ENCODE measurements at regions not wholly inside any gene's neighbourhood (a gene's known extent, or its start where the extent isn't known, plus 50 kb on each side); places are given as distances from the start of the nearest gene placed in this dataset.

DNA sequence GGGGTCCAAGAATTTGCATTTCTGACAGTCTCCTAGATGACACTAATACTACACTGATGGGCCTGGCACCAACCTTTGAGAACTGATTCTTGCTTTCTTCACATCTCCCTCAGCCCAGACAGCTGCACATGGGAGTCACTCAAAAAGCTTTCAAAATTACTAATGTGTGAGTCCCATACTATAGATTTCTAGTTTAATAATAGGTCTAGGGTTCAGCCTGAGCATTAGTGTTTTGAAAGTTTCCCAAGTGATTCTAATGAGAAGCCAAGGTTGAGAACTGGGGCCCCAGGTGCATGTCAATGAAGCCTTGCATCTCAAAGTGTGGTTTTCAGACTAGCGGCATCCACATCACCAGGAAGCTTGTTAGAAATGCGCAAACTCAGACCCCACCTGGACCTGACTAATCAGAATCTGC, 159.9 kb upstream of the CMC1 start:
- H4K20me1 ChIP-seq (ENCODE audit: insufficient read depth, low read length), result no peaks in the 10 kb centered on the region
- TF ChIP-seq, protein P1, sequence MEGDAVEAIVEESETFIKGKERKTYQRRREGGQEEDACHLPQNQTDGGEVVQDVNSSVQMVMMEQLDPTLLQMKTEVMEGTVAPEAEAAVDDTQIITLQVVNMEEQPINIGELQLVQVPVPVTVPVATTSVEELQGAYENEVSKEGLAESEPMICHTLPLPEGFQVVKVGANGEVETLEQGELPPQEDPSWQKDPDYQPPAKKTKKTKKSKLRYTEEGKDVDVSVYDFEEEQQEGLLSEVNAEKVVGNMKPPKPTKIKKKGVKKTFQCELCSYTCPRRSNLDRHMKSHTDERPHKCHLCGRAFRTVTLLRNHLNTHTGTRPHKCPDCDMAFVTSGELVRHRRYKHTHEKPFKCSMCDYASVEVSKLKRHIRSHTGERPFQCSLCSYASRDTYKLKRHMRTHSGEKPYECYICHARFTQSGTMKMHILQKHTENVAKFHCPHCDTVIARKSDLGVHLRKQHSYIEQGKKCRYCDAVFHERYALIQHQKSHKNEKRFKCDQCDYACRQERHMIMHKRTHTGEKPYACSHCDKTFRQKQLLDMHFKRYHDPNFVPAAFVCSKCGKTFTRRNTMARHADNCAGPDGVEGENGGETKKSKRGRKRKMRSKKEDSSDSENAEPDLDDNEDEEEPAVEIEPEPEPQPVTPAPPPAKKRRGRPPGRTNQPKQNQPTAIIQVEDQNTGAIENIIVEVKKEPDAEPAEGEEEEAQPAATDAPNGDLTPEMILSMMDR (IDR thresholded peaks at IDR 0.05), result no peak
- no peaks in the 10 kb centered on the region for H3K27me3 ChIP-seq (ENCODE audit: control insufficient read depth in 2 of 2, insufficient read depth in 2 of 2, low read length in 2 of 2)
- no peak overlapping the region for H2AFZ ChIP-seq (ENCODE audit: insufficient read depth, low read depth, low read length, poor library complexity, severe bottlenecking)
- H3K9me3 ChIP-seq (replicated peaks in 1 of 2; ENCODE audit: control insufficient read depth in 1 of 2, insufficient read depth in 1 of 2, low read length in 2 of 2), result no peaks in the 10 kb centered on the region
- Mint-ChIP-seq H3K27me3 (ENCODE audit: low read depth in 3 of 3) (peaks cover 0 to 1% (median 0%) of the 10 kb centered on the region in 3 donors), H3K36me3 (no peaks in the 10 kb centered on the region), H3K4me1 (no peaks in the 10 kb centered on the region), H3K4me3 (no peak overlapping the region), H3K9me3 (peaks cover 0 to 2% (median 0%) of the 10 kb centered on the region in 7 donors), H3K27ac (no peak overlapping the region)
- no peak overlapping the region for H3K9ac ChIP-seq (ENCODE audit: insufficient read depth, low read length, poor library complexity, severe bottlenecking)
- no peaks in the 10 kb centered on the region for H3K4me1 ChIP-seq (ENCODE audit: control insufficient read depth in 1 of 2, insufficient read depth in 2 of 2, low read length in 2 of 2)
- H3K79me2 ChIP-seq (ENCODE audit: insufficient read depth, low read length), result no peaks in the 10 kb centered on the region
- intact Hi-C loops (cut with micrococcal nuclease), result no loop called here
- WGBS (ENCODE audit: insufficient coverage), result 100% methylated on average over 2 of the region's 2 CpGs
- no peak overlapping the region for H3K27ac ChIP-seq (ENCODE audit: low read depth in 1 of 2, low read length in 2 of 2)
- no peaks in the 10 kb centered on the region for H3K36me3 ChIP-seq (replicated peaks in 1 of 2; ENCODE audit: control insufficient read depth in 1 of 2, insufficient read depth in 2 of 2, low read length in 2 of 2)
- H3K4me2 ChIP-seq (replicated peaks; ENCODE audit: extremely low read depth, low read length, poor library complexity, severe bottlenecking), result no peak overlapping the region
- H3K4me3 ChIP-seq (replicated peaks in 1 of 3; ENCODE audit: low read depth in 2 of 3, low read length in 3 of 3), result no peak overlapping the region
- DNase-seq, result no peak

DNA sequence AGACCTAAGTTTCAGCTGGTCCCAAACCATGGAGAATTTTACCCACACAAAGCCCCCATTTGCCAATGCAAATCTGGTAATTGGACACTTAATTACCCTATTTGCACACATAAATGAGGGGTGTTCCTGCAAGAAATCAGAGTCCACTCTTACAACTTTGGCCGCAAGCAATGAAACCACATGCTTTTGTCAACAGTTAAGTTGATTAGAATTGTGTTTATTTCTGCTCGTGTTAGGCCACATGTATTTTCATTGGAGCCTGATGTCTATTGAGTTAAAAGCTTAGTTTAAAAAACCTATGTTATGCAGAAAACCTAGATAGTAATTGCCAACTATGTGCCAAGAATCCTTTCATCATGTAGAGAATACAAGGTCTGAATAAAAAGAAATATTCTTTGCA, 153.8 kb upstream of the CMC1 start:
- H3K4me1 ChIP-seq (ENCODE audit: control insufficient read depth in 1 of 2, insufficient read depth in 2 of 2, low read length in 2 of 2), result no peaks in the 10 kb centered on the region
- no peaks in the 10 kb centered on the region for H3K36me3 Mint-ChIP-seq
- H3K4me2 ChIP-seq (replicated peaks; ENCODE audit: extremely low read depth, low read length, poor library complexity, severe bottlenecking), result no peak overlapping the region
- no peak overlapping the region for H2AFZ ChIP-seq (ENCODE audit: insufficient read depth, low read depth, low read length, poor library complexity, severe bottlenecking)
- no peak overlapping the region for H3K4me3 ChIP-seq (replicated peaks in 1 of 3; ENCODE audit: low read depth in 2 of 3, low read length in 3 of 3)
- H3K36me3 ChIP-seq (replicated peaks in 1 of 2; ENCODE audit: control insufficient read depth in 1 of 2, insufficient read depth in 2 of 2, low read length in 2 of 2), result no peaks in the 10 kb centered on the region
- no peaks in the 10 kb centered on the region for H3K79me2 ChIP-seq (ENCODE audit: insufficient read depth, low read length)
- H3K9me3 ChIP-seq (replicated peaks in 1 of 2; ENCODE audit: control insufficient read depth in 1 of 2, insufficient read depth in 1 of 2, low read length in 2 of 2), result no peaks in the 10 kb centered on the region
- no peaks in the 10 kb centered on the region for H3K27me3 Mint-ChIP-seq (ENCODE audit: low read depth in 3 of 3)
- intact Hi-C loops (cut with micrococcal nuclease), result no loop called here
- no peaks in the 10 kb centered on the region for H3K4me1 Mint-ChIP-seq
- no peak overlapping the region for H3K4me3 Mint-ChIP-seq
- TF ChIP-seq, protein P1 (IDR thresholded peaks at IDR 0.05), result no peak
- DNase-seq, result no peak
- H3K27ac ChIP-seq (ENCODE audit: low read depth in 1 of 2, low read length in 2 of 2), result no peak overlapping the region
- no CpG with 5 or more reads among the region's 2 CpGs for WGBS (ENCODE audit: insufficient coverage)
- no peaks in the 10 kb centered on the region for H4K20me1 ChIP-seq (ENCODE audit: insufficient read depth, low read length)
- H3K27me3 ChIP-seq (ENCODE audit: control insufficient read depth in 2 of 2, insufficient read depth in 2 of 2, low read length in 2 of 2), result no peaks in the 10 kb centered on the region
- H3K9me3 Mint-ChIP-seq, result peaks cover 0 to 5% (median 0%) of the 10 kb centered on the region in 7 donors
- H3K27ac Mint-ChIP-seq, result no peak overlapping the region
- no peak overlapping the region for H3K9ac ChIP-seq (ENCODE audit: insufficient read depth, low read length, poor library complexity, severe bottlenecking)
